ENCODE measurements at regions not wholly inside any gene's neighbourhood (a gene's known extent, or its start where the extent isn't known, plus 50 kb on each side); places are given as distances from the start of the nearest gene placed in this dataset.
"Not testable (repeated sequence)": the region's sequence is repeated elsewhere in the genome, so short reads cannot be mapped to it uniquely, and the experiment has no call there.

DNA sequence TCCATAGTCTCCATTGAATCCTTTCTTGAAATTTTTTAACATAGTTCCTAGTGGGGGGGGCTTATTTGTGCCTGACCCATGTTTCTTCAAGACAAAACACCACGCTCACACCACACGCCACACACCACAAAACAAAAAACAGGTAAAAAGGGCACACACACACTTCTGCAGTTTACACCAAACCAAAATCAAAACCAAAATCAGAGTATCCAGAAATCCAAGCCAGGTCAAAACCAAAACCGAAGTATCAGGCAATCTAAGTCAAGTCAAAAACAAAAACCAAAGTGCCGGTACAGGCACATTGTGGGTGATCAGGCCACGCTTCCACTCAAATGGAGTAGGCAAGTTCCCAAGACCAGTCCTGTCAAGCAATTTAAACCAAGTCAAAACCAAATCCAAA is 158.6 kb downstream of the PPIAL4G start:
- not testable (repeated sequence) for DNase-seq (ENCODE audit: insufficient read length, low spot score); FAIRE-seq

DNA sequence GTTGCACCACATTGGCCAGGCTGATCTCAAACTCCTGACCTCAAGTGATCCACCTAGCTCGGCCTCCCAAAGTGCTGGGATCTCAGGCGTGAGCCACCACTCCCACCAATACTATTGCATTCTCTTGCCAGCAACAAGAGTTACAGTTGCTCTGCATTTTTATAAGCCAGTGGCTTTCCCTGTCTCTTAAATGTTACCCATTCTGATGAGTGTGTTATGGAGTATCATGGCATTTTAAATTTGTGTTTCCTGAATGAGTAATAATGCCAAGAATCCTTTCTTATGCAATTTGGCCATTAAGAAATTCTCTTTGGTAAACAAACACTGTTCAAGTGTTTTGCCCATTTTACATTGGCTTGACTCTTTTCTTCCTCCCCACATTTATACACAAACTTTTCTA is 163.0 kb downstream of the PPIAL4G start:
- FAIRE-seq; DNase-seq (ENCODE audit: insufficient read length, low spot score): not testable (repeated sequence)

DNA sequence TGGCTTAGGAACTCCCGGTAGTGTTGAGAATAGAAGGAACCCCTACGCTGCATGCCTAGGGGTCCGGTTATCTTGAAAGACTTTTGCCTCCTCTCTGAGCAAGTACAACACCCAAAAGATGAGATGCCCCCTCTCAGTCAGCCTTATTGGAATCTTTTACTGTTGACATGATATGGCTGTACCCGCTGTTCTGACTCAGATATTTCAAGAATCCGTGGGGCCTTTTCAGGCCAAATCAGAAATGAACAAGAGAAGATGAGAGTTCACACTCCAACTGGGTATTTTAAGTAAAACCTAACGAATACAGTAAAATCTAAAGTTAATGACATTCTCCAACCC is 164.2 kb downstream of the PPIAL4G start:
- DNase-seq (ENCODE audit: insufficient read length, low spot score) (no peak), FAIRE-seq (no peak)

DNA sequence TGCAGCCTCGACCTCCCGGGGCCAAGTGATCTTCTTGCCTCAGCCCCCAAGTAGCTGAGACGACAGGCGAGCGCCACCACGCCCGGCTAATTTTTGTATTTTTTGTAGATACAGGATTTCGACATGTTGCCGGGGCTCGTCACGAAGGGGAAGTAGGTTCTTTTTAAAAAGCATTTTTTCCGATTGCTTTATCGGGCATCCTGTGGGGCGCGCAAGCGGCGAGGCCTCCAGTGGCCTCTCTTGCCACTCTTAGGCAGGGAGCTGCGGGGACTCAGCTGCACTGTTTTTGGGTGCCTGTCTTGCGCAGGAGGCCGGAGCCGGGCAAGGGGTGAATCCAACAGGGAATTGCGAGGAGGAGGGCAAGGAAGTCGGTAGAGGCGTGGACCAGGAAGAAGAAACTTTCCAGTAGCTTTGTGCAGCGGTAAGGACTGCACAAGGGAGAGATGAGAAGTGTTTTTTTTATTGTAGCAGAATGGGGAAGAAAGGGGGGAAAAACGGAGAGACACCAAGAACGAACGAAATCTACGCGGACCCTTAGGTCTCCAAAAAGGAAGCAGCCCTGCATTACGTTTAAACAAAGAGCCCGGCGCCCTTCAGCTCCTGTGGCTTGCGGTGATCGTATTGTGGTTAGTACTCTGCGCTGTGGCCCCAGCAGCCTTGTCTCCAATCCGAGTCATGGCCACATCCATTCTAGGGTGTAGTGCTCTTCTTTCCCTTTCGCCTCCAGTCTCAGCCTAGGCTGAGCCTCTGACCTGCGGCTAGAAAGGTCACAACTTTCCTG is 164.8 kb downstream of the PPIAL4G start:
- FAIRE-seq (no peak), DNase-seq (ENCODE audit: insufficient read length, low spot score) (no peak)

DNA sequence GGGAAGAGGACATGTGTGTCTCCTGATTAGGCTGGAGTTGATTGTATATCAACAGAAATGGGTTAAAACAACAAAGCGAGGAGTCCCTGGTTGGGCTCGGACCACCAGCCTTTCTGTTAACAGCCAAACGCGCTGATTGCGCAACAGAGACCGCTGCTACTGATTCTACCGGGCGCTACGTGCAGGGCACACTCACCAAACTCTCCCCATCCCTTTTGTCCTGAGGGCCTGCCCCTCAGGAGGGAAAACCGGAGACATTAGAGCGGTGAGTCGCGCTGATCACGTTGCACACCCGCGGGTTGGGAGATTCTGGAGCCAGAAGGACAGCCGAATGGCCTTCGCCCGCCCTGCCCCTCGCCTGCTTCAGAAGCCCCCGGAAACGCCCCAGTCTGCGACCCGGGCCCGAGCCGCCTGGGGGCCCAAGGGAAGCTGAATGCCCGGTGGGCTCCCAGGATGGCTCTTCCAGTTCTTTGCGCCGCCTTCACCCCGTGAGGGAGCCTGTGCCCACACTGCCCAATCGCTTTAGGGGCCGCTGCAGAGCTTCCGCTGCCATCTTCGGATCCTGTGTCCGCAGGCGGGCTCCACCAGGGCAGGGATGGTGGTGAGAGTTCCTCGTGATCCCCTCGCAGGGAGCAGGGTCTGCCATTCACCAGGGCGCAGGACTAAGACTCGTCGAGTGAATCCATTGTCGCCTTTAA is 165.4 kb upstream of the NBPF11 start:
- no peak for FAIRE-seq
- DNase-seq (ENCODE audit: insufficient read length, low spot score) = no peak

DNA sequence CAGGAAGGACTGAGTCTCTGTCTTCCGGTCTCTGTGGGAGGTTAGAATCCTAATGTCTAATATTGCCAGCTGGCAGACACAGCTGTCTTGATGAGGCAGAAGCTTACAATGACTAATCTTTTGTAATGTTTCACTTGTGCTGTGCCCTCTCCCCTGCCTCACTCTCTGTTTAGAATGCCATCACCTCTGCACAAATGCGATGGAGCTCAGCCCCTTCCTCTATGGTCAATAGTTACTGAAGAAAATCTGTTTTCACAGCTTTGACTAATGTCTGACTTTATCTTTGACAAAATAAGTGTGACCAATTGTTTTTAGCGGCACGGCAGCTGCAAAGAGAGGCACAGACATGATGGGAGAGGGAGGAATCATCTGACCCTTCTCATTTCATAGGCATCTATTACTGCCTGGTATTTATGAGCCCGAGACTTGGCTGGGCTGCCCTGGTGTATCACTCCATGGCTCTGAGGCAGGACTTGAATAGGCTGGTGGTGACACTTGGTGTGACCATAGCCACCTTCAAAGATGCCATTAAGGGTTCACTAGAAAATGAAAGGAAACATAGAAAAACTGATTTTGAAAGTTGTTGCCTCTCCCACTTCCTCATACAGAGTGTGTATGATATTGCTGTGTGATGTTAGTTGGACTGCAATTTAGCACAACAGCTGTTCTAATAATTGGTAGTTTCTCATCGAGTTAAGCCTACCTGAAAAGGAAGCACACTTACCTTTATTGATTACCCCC is 163.2 kb upstream of the NBPF11 start:
- no peak for FAIRE-seq
- DNase-seq (ENCODE audit: insufficient read length, low spot score) = no peak

DNA sequence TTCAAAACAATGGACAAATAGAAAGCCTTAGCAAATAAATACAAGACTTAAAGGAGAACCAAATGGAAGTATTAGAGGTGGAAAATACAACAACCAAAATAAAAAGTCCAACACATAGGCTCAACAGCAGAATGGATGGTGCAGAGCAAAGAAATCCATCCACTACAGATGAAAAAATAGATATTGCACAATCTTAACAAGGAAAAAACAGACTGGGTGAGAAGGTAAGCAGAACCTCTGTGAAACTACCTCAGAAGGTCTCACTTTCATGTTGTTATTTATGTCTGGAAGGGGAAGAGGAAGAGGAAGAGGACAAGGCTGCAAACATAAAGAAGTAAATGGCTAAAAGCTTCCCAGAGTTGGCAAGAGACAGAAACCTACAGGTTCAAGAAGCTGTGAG is 158.7 kb upstream of the NBPF11 start:
- DNase-seq (ENCODE audit: insufficient read length, low spot score) = no peak
- FAIRE-seq = no peak

DNA sequence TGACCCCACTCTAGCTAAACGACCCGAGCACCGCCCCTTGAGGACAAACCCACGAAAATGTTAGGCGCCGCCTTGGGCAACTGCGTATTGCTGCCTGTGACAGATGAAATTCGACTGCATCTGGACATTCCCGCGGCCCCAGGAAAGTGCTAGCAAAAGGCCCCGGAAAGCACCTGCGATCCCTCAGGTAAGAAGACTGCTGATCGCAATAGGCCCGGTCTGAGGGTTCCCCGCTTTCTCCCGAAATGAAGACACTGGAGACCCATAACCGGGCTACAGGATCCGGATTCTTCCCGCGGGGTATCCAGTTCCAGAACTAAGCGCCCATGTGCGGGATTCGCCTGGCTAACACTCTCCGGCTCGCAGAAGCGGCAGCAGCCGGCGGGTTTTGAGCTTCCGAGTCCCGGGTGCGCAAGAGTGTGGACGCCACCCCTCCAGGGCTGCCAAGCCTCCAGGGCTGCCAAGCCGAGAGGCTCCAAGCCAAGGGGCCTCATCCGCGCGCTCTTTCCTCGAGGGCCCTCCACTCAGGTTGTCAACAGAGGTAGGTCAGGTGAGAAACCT is 157.9 kb upstream of the NBPF11 start:
- FAIRE-seq (no peak), DNase-seq (ENCODE audit: insufficient read length, low spot score) (no peak)

DNA sequence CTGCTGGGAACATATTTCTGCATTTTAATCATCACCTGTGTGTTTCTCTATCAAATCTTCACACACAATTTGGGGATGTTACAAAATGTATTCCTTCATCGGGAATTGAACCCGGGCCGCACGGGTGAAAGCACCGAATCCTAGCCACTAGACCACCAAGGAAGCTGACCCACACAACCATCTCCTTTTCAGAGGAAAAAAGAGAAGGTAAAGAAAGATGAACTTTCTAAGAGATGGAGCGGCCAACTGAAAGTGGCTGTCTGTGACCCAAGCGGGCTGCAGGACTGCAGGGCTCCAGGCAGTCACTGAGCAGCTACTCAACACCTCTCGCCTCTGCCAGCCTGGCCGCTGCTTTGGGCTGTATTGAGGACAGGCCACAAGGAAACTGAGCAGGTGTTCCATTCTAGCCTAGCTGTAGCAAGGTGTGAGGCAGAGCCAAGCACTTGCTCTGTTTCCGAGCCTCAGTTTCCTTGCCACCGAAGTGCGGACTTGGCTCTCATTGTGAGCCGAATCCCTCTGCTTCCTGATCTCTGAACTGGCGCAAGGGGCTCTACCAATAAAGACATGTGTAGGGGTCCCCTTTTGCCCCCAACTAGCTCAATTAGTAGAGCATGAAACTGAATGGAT is 156.9 kb upstream of the NBPF11 start:
- DNase-seq (ENCODE audit: insufficient read length, low spot score) = no peak
- FAIRE-seq = no peak

DNA sequence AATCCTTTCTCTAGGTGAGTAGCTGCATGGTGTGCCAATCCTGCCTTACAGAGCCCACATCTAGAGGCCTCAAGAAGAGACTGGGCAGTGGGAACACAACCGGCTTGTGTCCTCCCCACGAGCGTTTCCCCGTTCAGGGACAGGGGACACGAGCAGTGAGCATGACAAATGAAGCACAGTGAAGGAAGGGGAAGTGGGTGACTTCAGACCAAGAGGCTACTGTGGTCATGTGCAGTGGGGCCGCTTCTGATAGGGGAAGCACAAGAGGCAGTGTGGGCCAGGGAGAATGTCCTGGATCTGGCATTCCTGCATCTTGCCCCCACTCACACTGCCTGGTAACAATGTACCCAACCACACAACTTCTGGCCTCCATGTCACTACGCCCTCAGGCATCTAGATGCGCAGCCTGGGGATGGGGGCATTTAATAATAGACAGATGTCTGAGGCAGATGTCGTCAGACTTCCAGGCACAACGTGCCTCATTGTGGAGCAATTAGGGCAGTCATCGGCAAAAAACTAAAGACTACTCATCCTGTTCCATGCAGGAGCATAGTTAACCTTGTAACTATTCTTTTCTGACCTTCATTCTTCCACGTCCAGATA is 155.6 kb upstream of the NBPF11 start:
- FAIRE-seq (no peak), DNase-seq (ENCODE audit: insufficient read length, low spot score) (no peak)

DNA sequence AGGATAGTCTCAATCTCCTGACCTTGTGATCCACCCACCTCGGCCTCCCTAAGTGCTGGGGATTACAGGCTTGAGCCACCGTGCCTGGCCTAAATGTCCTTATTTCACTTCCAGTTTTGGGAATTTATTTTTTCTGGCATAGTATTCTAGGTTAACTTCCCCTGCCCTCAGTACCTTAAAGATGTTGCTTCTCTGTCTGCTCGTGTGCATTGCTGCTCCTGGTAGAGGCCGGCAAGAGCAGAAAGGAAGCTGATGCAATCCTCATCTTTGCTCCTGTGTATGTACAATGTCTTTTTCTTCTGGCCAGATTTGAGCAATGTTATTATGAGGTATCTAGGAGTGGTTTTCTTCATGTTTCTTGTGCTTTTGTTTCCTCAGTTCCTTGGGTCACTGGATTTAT is 152.9 kb upstream of the NBPF11 start:
- not testable (repeated sequence) for DNase-seq (ENCODE audit: insufficient read length, low spot score); FAIRE-seq

DNA sequence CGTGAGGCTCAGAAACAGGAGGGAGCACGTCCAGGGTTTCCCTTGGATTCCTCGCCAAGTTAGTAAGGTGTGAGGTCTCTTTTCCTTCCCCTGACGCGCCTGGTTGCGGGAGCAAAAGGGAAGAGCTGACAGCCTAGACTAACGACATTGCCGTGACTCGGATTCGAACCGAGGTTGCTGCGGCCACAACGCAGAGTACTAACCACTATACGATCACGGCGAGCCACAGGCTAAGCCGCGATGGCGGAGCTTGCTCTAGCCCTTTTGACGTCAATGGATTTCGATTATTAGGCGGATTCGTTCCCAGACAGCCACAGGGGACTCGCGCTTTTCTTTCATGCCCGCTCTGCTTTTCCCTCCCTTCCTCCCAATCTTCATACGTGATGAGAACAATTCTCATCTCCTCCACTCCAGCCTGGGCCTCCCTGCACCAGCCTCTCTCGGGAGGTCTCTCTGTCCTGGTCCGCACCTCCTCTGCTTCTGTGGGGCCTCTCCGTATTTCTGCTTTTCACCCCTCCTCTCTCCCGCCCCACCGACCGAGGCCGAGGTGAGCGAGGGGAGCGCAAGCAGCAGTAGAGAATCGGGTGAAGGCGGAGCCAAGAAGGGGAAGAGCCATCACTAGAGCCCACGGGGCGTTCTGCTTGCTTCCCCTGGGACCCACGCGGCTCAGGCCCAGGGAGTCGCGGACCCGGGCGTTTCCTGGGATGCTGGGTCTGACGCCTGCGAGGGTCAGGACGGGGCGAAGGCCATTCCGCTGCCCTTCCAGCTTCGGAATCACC is 150.7 kb upstream of the NBPF11 start:
- not testable (repeated sequence) for DNase-seq (ENCODE audit: insufficient read length, low spot score); FAIRE-seq

DNA sequence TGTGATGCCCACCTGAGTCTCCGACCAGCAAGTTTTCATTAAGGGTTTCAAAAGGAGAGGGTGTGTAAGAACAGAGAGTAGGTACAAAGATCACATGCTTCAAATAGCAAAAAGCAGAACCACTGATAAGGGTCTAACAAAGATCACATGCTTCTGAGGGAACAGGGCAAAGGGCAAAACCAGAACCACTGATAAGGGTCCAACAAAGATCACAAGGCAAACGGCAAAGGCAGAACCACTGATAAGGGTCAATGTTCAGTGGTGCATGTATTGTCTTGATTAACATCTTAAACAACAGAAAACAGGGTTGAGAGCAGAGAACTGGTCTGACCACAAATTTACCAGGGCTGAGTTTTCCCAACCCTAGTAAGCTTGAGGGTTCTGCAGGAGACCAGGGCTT is 145.8 kb upstream of the NBPF11 start:
- DNase-seq (ENCODE audit: insufficient read length, low spot score); FAIRE-seq: not testable (repeated sequence)

DNA sequence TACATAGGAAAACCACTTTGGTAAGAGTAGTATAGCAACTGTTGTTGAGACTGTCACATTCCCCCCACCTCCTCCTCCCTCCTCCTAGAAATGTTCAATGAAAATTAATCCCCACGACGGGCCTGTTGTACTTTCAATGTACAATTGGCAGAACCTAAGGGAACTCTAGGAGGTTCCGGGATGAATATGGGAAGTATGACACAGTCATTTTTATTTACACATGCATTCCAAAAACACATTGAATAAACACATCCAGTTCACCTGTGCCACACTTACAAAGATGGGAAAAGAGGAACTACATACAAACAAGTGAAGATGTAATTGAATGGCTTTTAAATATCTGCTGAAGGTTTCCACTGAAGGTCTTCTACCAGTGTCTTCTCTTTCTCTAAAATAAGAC is 144.4 kb upstream of the NBPF11 start:
- no peak for FAIRE-seq
- DNase-seq (ENCODE audit: insufficient read length, low spot score) = no peak

DNA sequence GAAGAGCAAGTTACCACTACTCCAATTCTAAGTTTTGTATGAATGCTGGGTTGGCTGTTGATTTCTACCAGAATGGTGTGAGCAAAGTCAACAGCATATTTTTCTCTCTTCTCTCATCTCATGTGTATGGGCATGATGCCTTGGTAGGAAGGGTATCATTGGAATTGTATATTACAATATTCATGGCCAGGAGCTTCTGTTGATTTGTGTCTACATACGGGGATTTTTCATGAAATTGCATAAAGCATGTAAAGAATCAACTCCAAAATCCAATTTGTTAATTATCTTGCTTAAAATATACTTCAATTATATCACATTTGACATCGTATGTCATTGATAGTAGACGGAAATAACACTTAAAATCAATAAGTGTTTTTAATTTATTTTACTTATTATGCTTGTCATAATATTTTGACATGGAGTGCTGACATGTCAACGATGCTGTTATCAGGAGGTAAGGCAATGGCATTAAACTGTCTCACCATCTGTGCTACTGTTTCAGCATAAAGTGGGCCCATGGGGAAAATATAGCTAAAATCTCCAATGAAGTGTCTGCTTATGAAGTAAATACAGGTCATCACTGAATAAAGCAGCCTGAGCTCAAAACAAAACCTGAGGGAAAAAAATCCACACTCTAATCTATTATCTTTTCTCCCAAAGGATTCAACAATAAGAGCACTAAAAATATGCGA is 142.2 kb upstream of the NBPF11 start:
- DNase-seq (ENCODE audit: insufficient read length, low spot score) (no peak), FAIRE-seq (no peak)

DNA sequence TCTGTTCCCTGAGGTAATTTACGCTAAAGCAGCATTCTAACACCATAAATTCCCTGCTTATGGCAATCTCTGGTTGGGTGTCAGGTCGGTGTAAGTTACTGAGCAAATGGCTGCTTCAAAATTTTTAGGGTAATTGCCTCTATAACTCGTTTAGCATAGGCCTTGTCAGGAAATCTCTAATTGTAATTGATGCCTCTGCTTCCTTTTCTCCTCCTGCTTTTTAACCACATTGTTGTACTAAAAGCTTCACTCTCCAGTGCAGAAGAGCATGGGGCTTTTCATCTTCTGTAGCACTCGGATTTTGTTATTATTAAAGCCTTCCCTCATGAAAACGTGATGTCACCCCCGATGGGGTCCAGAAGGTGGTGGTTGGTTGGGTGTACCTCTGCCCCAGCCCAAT is 141.6 kb upstream of the NBPF11 start:
- DNase-seq (ENCODE audit: insufficient read length, low spot score) (no peak), FAIRE-seq (no peak)

DNA sequence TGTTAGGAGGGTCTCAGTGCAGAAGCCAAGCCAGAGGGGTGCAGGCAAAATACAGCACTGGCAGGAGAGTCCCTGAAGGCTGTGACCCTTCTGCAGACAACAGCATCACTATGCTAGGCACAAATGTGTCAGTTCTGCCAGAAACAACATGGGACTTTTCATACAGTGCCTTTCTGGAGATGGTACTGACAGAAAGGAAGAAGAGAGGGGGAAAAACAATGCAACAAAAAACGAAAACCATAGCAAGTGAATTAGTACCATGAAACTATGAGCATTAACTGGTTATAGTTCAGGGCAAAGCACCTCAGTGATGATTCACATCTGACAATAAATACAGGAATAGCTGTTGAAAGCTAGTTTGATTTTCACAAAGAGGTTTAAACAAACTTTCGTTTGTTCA is 140.8 kb upstream of the NBPF11 start:
- no peak for DNase-seq (ENCODE audit: insufficient read length, low spot score)
- FAIRE-seq = no peak

DNA sequence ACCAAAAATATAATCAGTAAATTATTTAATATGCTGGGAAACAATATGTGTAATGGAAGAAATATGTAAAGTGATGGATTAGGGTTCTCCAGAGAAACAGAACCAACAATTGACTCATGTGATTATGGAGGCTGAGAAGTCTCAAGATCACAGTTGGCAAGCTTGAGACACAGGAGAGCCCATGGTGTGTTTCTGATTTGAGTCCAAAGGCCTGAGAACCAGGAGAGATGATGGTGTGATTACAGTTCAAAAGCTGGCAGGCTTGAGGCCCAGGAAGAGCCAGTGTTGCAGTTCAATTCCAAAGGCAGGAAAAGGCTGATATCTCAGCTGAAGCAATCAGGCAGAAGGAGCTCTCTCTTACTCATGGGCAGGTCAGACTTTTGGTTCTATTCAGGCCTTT is 138.8 kb upstream of the NBPF11 start:
- DNase-seq (ENCODE audit: insufficient read length, low spot score) (no peak), FAIRE-seq (no peak)

DNA sequence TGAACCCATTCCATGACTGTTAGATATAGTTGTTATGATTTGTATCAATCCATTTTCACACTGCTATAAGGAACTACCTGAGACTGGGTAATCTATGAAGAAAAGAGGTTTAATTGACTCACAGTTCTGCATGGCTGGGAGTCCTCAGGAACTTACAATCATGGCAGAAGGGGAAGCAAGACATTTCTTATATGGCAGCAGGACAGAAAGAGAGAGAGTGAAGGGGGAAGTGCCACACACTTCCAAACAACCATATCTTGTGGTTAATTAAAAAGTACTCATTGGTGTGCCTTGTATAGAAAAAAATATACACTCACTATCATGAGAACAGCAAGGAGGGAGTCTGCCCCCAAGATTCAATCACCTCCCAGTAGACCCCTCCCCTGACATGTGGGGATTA is 137.6 kb upstream of the NBPF11 start:
- FAIRE-seq (no peak), DNase-seq (ENCODE audit: insufficient read length, low spot score) (no peak)

Data from HTR-8/SVneo (cell line).